Pancreas (tissue), 10 donors: ENCODE measurements at regions not wholly inside any gene's neighbourhood (a gene's known extent, or its start where the extent isn't known, plus 50 kb on each side); places are given as distances from the start of the nearest gene placed in this dataset.
"Not testable (repeated sequence)": the region's sequence is repeated elsewhere in the genome, so short reads cannot be mapped to it uniquely, and the experiment has no call there.

ENCODE experiments used
- ATAC-seq, 4 donors: fragments of 200-7000 bp; cut with Tn5 transposase; one replicate each; pipeline versions ENCODE4 v1.8.0 to v1.9.1; 2020; ENCODE audit warnings: mild to moderate bottlenecking in 4 of 4, moderate library complexity in 4 of 4
- DNase-seq, 6 donors: peaks; one replicate each; pipeline ENCODE4 v3.0.0-alpha.2; 2020
- FAIRE-seq: peaks from 2 replicates; lab custom pipeline; 2012; peaks lifted over from hg19 to GRCh38; lab: Jason Lieb, UNC
- H3K27ac ChIP-seq, 4 donors: fragments of 200-600 bp; sonication (generic); 1 replicate in 3 of 4; 2 replicates in 1 of 4; pipeline versions ENCODE4 v1.5.0 to v1.8.0; 2020
- H3K27me3 ChIP-seq, 4 donors: fragments of 200-600 bp; one replicate each; pipeline ENCODE4 v1.8.0; 2021
- H3K36me3 ChIP-seq, 3 donors: fragments of 200-600 bp; sonication (generic) in 1 of 3; one replicate each; pipeline versions ENCODE4 v1.5.0 to v1.8.0; 2020 to 2021
- H3K4me1 ChIP-seq, 3 donors: fragments of 200-600 bp; one replicate each; pipeline ENCODE4 v1.8.0; 2021
- H3K4me3 ChIP-seq, 4 donors: fragments of 200-600 bp; sonication (generic) in 2 of 4; one replicate each; pipeline versions ENCODE4 v1.5.0 to v1.8.0; 2020 to 2021
- H3K9me3 ChIP-seq, 4 donors: fragments of 200-600 bp; one replicate each; pipeline ENCODE4 v1.8.0; 2021
- CTCF ChIP-seq, 4 donors: fragments of 200-600 bp; sonication (generic) in 3 of 4; IDR thresholded peaks; one replicate each; pipeline versions ENCODE4 v1.5.0 to v1.8.0; 2021; ENCODE audit warnings: antibody characterized with exemption in 4 of 4
- WGBS, 2 donors: extraction: QIAGEN DNeasy Blood & Tissue Kit; methylation state at CpG; one replicate each; pipeline ENCODE4 v1.1.7; 2013; 5-methylcytosine and 5-hydroxymethylcytosine counted together
- intact Hi-C, 3 donors: fragments of 100-400 bp; cut with DNase I; formaldehyde crosslinking; loops; one replicate each; pipeline versions ENCODE4 v1.11.1 to v1.14.2; 2022
- donor health status: healthy with polysubstance abuse.
- donor health status: DM: no; HTN: no; CAD: no; lungs with moderate emphysema.
- donor health status: DM: no; HTN: no; CAD: no.
- donor health status: control.
- donor health status: control.
- donor health status: Bipolar disorder and iron deficiency.
- donor health status: DM: yes; HTN: yes; CAD: no.
- donor health status: DM: no; HTN: no; CAD: no.
- donor health status: DM: no; HTN: no; CAD: no.
- donor health status: DM: yes; HTN: yes; CAD: no.

DNA sequence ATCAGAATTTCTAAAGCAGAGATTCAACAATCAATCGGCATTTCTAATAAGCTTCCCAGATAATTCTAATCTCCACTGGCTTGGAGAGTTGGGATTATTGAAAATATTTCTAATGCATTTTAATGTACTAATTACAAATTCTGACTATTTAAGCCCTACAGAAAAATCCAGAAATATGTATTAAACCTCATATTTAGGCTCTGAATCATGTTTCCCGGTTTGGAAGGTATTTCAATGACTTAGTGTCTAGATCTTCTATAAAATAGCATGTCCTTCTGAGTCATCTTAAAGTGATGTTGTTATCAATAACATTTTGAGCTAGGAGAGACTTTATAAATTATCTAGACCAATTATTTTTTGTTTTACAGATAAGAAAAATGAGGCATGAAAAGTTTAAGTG lies 258.8 kb upstream of the NRXN1 start:
- Histone ChIP-seq H3K4me3 (no peak overlapping the region), H3K27ac (no peak overlapping the region), H3K4me1 (no peaks in the 10 kb centered on the region), H3K27me3 (no peaks in the 10 kb centered on the region), H3K36me3 (no peaks in the 10 kb centered on the region), H3K9me3 (no peaks in the 10 kb centered on the region)
- no peak for ATAC-seq
- 74 to 82% methylated on average over 2 of the region's 2 CpGs for WGBS, 2 donors
- no peak for FAIRE-seq
- TF ChIP-seq CTCF (IDR thresholded peaks at IDR 0.05) = no peak
- DNase-seq = no peak
- intact Hi-C loops = no loop called here

- intact Hi-C loops = no loop called here
- DNase-seq = no peak
- Histone ChIP-seq H3K27ac (no peak overlapping the region), H3K9me3 (no peaks in the 10 kb centered on the region), H3K27me3 (no peaks in the 10 kb centered on the region), H3K36me3 (no peaks in the 10 kb centered on the region), H3K4me1 (no peaks in the 10 kb centered on the region), H3K4me3 (no peak overlapping the region)
- FAIRE-seq = no peak
- no peak for TF ChIP-seq CTCF (IDR thresholded peaks at IDR 0.05)
- no peak for ATAC-seq
- 41 to 46% methylated on average over 1 of the region's 1 CpG for WGBS, 2 donors
Observed at GRCh38 chr2:51289045-51289444, 257.1 kb upstream of the NRXN1 start.

- H3K27me3 ChIP-seq = no peaks in the 10 kb centered on the region
Observed at GRCh38 chr2:51268191-51268590, 236.3 kb upstream of the NRXN1 start.

DNA sequence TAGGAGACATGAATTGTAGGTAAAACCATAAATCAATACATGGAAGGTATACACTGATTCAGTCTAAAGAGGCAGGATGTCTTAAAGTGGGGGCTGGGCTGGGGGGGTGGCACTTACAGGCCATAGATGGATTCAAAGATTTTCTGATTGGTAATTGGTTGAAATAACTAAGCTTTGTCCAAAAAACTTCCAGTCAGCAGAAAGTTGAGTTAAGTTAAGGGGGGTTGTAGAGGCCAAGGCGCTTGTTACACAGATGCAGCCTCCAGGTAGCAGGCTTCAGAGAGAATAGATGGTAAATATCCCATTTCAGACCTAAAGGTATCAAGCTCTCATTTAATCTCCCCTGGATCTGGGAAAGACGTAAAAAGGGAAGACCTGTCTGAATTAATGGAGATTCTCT lies 233.6 kb upstream of the NRXN1 start:
- FAIRE-seq (no peak), DNase-seq (no peak), ATAC-seq (no peak)
- no peaks in the 10 kb centered on the region for H3K36me3 ChIP-seq
- intact Hi-C loops = no loop called here
- TF ChIP-seq CTCF (IDR thresholded peaks at IDR 0.05) = no peak
- 83 to 92% methylated on average over 2 of the region's 2 CpGs for WGBS, 2 donors
- H3K27me3 ChIP-seq = no peaks in the 10 kb centered on the region
- no peaks in the 10 kb centered on the region for H3K4me1 ChIP-seq
- no peak overlapping the region for H3K4me3 ChIP-seq
- no peak overlapping the region for H3K27ac ChIP-seq
- H3K9me3 ChIP-seq = no peaks in the 10 kb centered on the region

More at GRCh38 chr2:51268191-51268590, 236.3 kb upstream of the NRXN1 start:
- Histone ChIP-seq H3K4me3 (no peak overlapping the region), H3K9me3 (no peaks in the 10 kb centered on the region), H3K36me3 (no peaks in the 10 kb centered on the region), H3K27ac (no peak overlapping the region), H3K4me1 (no peaks in the 10 kb centered on the region)
- ATAC-seq (no peak), FAIRE-seq (no peak), DNase-seq (no peak)
- no peak for TF ChIP-seq CTCF (IDR thresholded peaks at IDR 0.05)
- 78 to 95% methylated on average over 1 of the region's 1 CpG for WGBS, 2 donors
- intact Hi-C loops = no loop called here

DNA sequence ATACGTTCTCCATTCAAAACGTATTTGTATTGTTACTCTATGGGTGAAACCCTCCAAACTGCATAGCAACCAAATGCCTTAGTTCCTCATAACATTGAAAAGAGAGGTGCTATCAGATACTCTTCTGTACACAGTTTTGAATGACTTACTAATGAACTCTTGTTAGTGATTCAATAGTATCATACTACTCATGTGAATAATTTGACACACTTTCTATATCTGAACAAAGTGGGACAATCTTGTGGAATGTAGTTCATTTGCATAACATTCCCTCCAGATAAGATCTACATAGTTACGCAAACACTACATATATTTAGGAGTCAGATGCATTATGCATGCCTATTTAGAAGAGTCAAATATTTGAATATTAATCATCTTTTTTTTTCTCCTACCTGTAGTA lies 232.0 kb upstream of the NRXN1 start:
- FAIRE-seq (no peak), DNase-seq (no peak), ATAC-seq (no peak)
- no peaks in the 10 kb centered on the region for H3K27me3 ChIP-seq
- no peak overlapping the region for H3K27ac ChIP-seq
- 68 to 79% methylated on average over 3 of the region's 3 CpGs for WGBS, 2 donors
- TF ChIP-seq CTCF (IDR thresholded peaks at IDR 0.05) = no peak
- no peaks in the 10 kb centered on the region for H3K4me1 ChIP-seq
- intact Hi-C loops = no loop called here
- no peak overlapping the region for H3K4me3 ChIP-seq
- H3K36me3 ChIP-seq = no peaks in the 10 kb centered on the region
- no peaks in the 10 kb centered on the region for H3K9me3 ChIP-seq

DNA sequence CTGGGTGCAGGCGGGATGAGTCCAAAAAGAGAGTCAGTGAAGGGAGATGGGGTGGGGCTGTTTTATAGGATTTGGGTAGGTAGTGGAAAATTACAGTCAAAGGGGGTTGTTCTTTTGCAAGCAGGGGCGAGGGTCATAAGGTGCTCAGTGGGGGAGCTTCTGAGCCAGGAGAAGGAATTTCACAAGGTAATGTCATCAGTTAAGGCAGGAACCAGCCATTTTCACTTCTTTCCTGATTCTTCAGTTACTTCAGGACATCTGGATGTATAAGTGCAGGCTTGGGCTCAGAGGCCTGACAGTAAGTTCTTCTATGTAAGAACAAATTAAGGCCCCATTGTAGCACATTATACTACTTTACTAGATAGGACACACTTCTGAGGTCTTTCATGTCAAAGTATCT lies 231.2 kb upstream of the NRXN1 start:
- H3K9me3 ChIP-seq, H3K4me3 ChIP-seq, DNase-seq, ATAC-seq, intact Hi-C loops, H3K36me3 ChIP-seq, H3K4me1 ChIP-seq, FAIRE-seq, H3K27ac ChIP-seq, H3K27me3 ChIP-seq: not testable (repeated sequence)
- WGBS, 2 donors = 69 to 92% methylated on average over 2 of the region's 2 CpGs
